ENCODE measurements at regions not wholly inside any gene's neighbourhood (a gene's known extent, or its start where the extent isn't known, plus 50 kb on each side); places are given as distances from the start of the nearest gene placed in this dataset.

DNA sequence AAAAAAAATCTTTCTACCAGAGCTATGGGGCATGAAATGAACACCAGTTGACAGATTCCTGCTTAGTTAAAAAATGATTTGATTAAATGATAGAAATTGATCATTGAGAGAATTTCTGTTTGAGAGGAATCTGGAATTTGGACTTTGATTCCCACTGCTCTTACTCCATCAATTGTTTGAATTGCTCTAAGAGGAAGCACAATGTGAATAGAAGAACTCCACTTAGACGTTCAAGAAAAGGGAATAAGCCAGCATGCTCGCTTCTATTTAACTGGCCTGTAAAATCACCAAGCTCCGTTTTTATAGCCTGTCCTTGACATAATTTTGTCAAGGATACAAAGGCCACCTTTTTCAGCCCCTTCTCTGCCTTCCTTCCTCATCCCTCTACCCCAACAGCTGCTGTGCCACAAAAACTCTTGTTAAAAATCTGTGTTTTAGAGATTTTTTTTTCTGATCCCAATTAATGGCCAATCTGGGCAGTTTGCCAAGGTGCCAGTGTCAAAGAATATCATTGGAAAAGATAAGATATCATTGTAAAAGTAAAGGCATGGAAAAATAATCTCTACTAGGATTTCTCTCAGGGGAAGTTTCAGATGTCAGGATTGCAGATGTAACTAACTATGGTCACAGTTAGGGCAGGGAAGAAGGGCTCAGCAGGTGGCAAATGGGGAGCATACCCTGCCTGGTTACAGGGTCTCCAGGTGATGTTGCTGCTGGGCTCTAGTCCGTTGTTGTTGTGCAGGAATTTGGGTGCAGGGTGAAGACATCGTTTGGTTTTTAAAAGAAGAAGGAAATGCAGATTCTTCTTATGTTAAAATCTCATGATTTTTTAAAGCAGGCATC lies 301.8 kb upstream of the PDZRN3 start:
- no peak overlapping the region for H3K4me3 ChIP-seq (ENCODE audit: low read depth, low read length)
- TF ChIP-seq, protein P1, sequence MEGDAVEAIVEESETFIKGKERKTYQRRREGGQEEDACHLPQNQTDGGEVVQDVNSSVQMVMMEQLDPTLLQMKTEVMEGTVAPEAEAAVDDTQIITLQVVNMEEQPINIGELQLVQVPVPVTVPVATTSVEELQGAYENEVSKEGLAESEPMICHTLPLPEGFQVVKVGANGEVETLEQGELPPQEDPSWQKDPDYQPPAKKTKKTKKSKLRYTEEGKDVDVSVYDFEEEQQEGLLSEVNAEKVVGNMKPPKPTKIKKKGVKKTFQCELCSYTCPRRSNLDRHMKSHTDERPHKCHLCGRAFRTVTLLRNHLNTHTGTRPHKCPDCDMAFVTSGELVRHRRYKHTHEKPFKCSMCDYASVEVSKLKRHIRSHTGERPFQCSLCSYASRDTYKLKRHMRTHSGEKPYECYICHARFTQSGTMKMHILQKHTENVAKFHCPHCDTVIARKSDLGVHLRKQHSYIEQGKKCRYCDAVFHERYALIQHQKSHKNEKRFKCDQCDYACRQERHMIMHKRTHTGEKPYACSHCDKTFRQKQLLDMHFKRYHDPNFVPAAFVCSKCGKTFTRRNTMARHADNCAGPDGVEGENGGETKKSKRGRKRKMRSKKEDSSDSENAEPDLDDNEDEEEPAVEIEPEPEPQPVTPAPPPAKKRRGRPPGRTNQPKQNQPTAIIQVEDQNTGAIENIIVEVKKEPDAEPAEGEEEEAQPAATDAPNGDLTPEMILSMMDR (IDR thresholded peaks at IDR 0.05; ENCODE audit: low read depth, low read length) = no peak

DNA sequence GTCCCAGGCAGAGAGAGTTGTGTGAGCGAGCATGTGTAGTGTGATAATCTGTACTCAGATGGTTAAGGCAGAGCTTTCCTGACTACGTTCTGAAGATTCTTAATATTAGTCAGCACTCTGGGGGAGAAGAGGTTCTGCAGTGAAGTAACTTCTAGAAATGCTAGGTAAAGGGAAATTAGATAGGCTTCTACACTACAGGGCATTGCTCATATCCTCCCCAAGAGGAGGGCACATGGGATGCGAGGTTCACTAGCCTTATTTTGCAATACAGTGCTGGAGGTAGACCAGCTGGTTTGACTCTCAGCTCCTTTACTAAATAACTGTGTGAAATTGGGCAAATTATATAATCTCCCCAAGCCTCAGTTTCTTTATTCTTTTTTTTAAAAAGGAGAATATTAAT lies 300.3 kb upstream of the PDZRN3 start:
- H3K4me3 ChIP-seq (ENCODE audit: low read depth, low read length) = no peak overlapping the region
- TF ChIP-seq, protein P1 (IDR thresholded peaks at IDR 0.05; ENCODE audit: low read depth, low read length) = no peak

DNA sequence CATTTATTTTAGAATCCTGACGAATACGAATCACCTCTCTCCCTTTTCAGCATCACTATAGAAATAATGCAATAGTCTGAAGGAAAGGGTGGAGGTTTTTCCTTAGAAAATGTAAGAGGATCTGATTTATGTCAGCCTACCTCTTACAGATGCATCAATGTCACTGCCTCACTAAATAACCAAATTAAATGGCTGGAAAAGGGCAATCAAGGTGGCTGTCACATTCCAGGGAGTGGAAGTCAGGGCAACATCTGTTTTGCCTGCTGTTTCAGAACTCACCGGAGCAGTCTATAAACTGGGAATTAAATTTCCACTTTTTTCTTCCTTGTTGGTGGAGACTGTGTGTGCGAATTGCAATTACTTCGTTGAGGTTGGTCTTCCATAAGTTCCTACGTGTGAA lies 299.3 kb upstream of the PDZRN3 start:
- no peak overlapping the region for H3K4me3 ChIP-seq (ENCODE audit: low read depth, low read length)

DNA sequence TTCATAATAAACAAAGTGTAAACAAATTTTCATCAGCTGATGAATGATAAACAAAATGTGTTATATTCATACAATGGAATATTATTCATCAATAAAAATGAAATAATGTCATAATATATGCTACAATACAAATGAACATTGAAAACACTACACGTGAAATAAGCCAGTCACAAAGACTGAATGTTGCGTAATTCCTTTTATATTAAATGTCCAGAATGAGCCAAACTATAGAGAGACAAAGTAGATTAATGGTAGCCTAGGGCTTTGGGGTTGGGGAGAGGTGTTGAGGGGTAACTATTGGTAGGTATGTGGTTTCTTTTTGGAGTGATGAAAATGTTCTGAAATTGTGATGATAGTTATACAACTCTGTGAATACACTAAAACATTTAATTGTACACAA lies 292.9 kb upstream of the PDZRN3 start:
- H3K4me3 ChIP-seq (ENCODE audit: low read depth, low read length) = no peak overlapping the region
- TF ChIP-seq, protein P1 (IDR thresholded peaks at IDR 0.05; ENCODE audit: low read depth, low read length) = no peak

More for the DNA sequence above, 299.3 kb upstream of the PDZRN3 start:
- TF ChIP-seq, protein P1 (IDR thresholded peaks at IDR 0.05; ENCODE audit: low read depth, low read length) = no peak

DNA sequence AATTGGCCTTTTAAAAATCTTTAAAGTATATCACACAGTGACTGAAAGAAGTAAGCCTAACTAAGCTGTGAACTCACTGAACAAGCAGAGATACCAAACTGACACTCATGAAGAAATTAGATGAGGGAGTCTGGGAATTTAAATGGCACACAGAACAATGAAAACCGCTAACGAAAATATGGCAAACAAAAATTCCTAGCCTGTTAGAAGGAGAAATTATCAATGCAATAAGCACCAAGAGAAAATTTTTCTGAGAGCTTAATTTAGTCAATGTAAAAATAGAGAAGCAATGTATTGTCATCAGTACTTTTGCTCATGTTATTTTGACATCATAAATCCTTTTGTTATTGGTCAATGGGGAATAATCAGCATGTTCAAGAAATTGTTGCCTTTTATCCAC lies 291.1 kb upstream of the PDZRN3 start:
- TF ChIP-seq, protein P1 (IDR thresholded peaks at IDR 0.05; ENCODE audit: low read depth, low read length) = no peak
- no peak overlapping the region for H3K4me3 ChIP-seq (ENCODE audit: low read depth, low read length)

DNA sequence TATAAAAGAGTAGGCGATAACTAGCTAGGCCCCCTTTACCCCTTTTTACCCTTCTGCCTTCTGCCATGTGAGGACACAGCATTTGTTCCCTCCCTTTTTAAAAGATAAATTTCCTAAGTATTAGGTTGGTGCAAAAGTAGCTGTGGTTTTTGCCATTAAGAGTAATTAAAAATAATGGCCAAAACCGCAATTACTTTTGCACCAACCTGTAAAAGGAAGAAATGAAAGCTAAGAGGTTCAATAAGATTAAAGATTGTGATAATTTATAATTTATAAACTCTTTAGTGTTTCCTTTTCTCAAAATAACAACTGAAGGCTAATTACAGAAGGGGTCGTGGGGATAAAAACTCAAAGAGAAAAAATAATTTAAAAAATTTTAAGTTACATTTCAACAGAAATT lies 283.5 kb upstream of the PDZRN3 start:
- TF ChIP-seq, protein P1 (IDR thresholded peaks at IDR 0.05; ENCODE audit: low read depth, low read length) = no peak
- no peak overlapping the region for H3K4me3 ChIP-seq (ENCODE audit: low read depth, low read length)

DNA sequence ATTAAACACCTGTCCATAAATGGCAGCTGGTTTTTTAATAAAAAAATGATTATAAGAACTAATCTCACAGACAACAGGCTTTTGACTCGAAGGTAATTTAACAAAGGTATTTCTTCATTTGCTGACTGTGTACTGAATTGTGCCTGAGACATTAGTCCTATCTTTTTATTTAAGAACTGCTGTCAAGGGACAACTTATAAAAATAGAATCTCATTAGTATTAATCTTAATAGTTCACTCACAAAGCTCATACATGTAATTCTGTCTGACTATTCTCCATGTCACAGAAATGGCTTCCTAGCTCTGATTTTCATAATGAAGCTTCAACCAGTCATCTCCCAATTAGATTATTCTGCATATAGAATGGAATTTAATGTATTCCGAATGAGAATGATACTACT lies 276.9 kb upstream of the PDZRN3 start:
- H3K4me3 ChIP-seq (ENCODE audit: low read depth, low read length) = no peak overlapping the region
- TF ChIP-seq, protein P1 (IDR thresholded peaks at IDR 0.05; ENCODE audit: low read depth, low read length) = no peak

All from WI38 (cell line).